HCT116 (cell line): ENCODE measurements at regions not wholly inside any gene's neighbourhood (a gene's known extent, or its start where the extent isn't known, plus 50 kb on each side); places are given as distances from the start of the nearest gene placed in this dataset.

Experiments used
- ATAC-seq: fragments of 200-7000 bp; cut with Tn5 transposase; 2 replicates; pipeline ENCODE4 v1.9.1; 2020; ENCODE audit warnings: mild to moderate bottlenecking, moderate library complexity
- BruUV-seq: library from RNA; stranded (reverse); fragments of 400-500 nt; replicated peaks from 2 replicates; lab custom pipeline; 2021; lab: Mats Ljungman, UMichigan
- CTCF ChIA-PET: fragments of 300-600 bp; sonication (Branson Sonifier 250); formaldehyde crosslinking; loops from one replicate; lab custom pipeline; 2021; ENCODE audit warnings: antibody characterized with exemption; lab: Charles Lee
- POLR2A ChIA-PET: fragments of 300-600, 350-600 bp; sonication (Branson Sonifier 250); formaldehyde crosslinking; loops from one replicate; lab custom pipeline; 2021; ENCODE audit warnings: antibody characterized with exemption; lab: Charles Lee
- RAD21 ChIA-PET, 2 experiments: fragments of 300-600 bp; sonication (Branson Sonifier 250); formaldehyde crosslinking; loops; one replicate each; lab custom pipeline; 2023; ENCODE audit warnings: low total read pairs in 2 of 2; ENCODE audit not compliant: uncharacterized antibody in 2 of 2, unreplicated experiment in 2 of 2, low non-redundant PET in 1 of 2; lab: Charles Lee
- DNase-seq: peaks from one replicate; pipeline ENCODE4 v3.0.0-alpha.2; 2010; ENCODE audit warnings: low read depth, low spot score
- H2AFZ ChIP-seq: fragments of 200-600 bp; shearing (Covaris generic), sonication (generic); 2 replicates; pipeline ENCODE4 v1.6.1; 2017; ENCODE audit warnings: low read depth, mixed run types, mixed read lengths, antibody characterized with exemption, low read length; ENCODE audit not compliant: poor library complexity, severe bottlenecking
- H3K27ac ChIP-seq: 2 replicates; pipeline ENCODE4 v1.5.1; 2012; ENCODE audit warnings: low read depth, low read length
- H3K27me3 ChIP-seq: fragments of 200-600 bp; sonication (generic); 2 replicates; pipeline ENCODE4 v1.6.1; 2016; ENCODE audit warnings: mixed run types, low read length, mixed read lengths; ENCODE audit not compliant: insufficient read depth
- H3K36me3 ChIP-seq, 2 experiments: fragments of 200-500 bp in 1 of 2; fragments of 200-600 bp in 1 of 2; sonication (Bioruptor generic) in 1 of 2; sonication (generic) in 1 of 2; 2 replicates each; pipeline versions ENCODE4 v1.5.1 to v1.6.1; 2014 to 2016; ENCODE audit warnings: low read length in 2 of 2, inconsistent platforms in 1 of 2, mixed read lengths in 1 of 2, mixed run types in 1 of 2; ENCODE audit not compliant: insufficient read depth in 2 of 2, control insufficient read depth in 1 of 2
- H3K4me1 ChIP-seq, 2 experiments: fragments of 200-600 bp in 1 of 2; sonication (generic) in 1 of 2; 2 replicates each; pipeline versions ENCODE4 v1.5.1 to v1.6.1; 2012 to 2017; ENCODE audit warnings: low read length in 2 of 2, inconsistent platforms in 1 of 2, mild to moderate bottlenecking in 1 of 2, mixed read lengths in 1 of 2, mixed run types in 1 of 2, moderate library complexity in 1 of 2; ENCODE audit not compliant: insufficient read depth in 2 of 2, control insufficient read depth in 1 of 2
- H3K4me2 ChIP-seq: fragments of 200-600 bp; sonication (generic); 2 replicates; pipeline ENCODE4 v1.6.1; 2017; ENCODE audit warnings: mixed run types, low read length, mixed read lengths
- H3K4me3 ChIP-seq, 2 experiments: fragments of 200-600 bp in 1 of 2; sonication (generic) in 1 of 2; replicated peaks in 1 of 2; 2 replicates each; pipeline ENCODE4 v1.5.1; 2011 to 2016; ENCODE audit warnings: low read length in 2 of 2, control low read depth in 1 of 2, low read depth in 1 of 2, mild to moderate bottlenecking in 1 of 2, mixed read lengths in 1 of 2, mixed run types in 1 of 2
- H3K79me2 ChIP-seq: fragments of 200-600 bp; sonication (generic); 2 replicates; pipeline ENCODE4 v1.6.1; 2017; ENCODE audit warnings: mild to moderate bottlenecking, mixed run types, low read length, moderate library complexity, mixed read lengths; ENCODE audit not compliant: insufficient read depth
- H3K9ac ChIP-seq: fragments of 200-600 bp; sonication (generic); 2 replicates; pipeline ENCODE4 v1.6.1; 2016; ENCODE audit warnings: low read length, mixed read lengths
- H3K9me2 ChIP-seq: fragments of 200-600 bp; sonication (generic), shearing (Covaris generic); 2 replicates; pipeline ENCODE4 v1.6.1; 2017; ENCODE audit warnings: mixed run types, mild to moderate bottlenecking, moderate library complexity; ENCODE audit not compliant: insufficient read depth
- H3K9me3 ChIP-seq, 2 experiments: fragments of 200-500 bp in 1 of 2; fragments of 200-600 bp in 1 of 2; sonication (Bioruptor generic) in 1 of 2; sonication (generic) in 1 of 2; 2 replicates each; pipeline ENCODE4 v1.6.1; 2014 to 2017; ENCODE audit warnings: low read length in 2 of 2, mixed read lengths in 2 of 2, inconsistent platforms in 1 of 2, low read depth in 1 of 2, mild to moderate bottlenecking in 1 of 2, mixed run types in 1 of 2, moderate library complexity in 1 of 2; ENCODE audit not compliant: control insufficient read depth in 1 of 2, insufficient read depth in 1 of 2
- H4K20me1 ChIP-seq: fragments of 200-600 bp; sonication (generic), shearing (Covaris generic); 2 replicates; pipeline ENCODE4 v1.6.1; 2017; ENCODE audit warnings: mixed run types, mild to moderate bottlenecking, moderate library complexity; ENCODE audit not compliant: insufficient read depth
- CEBPB ChIP-seq: IDR thresholded peaks from 2 replicates; pipeline ENCODE4 v1.6.1; 2012; ENCODE audit warnings: low read depth
- EGR1 ChIP-seq: IDR thresholded peaks from 2 replicates; pipeline ENCODE4 v1.6.1; 2012; ENCODE audit warnings: low read depth
- FOSL1 ChIP-seq: IDR thresholded peaks from 2 replicates; pipeline ENCODE4 v1.6.1; 2012; ENCODE audit warnings: low read depth
- POLR2A ChIP-seq: IDR thresholded peaks from 2 replicates; pipeline ENCODE4 v1.7.0; 2011; ENCODE audit warnings: borderline replicate concordance; ENCODE audit not compliant: insufficient read depth, insufficient read length; ENCODE audit errors: extremely low read depth
- POLR2AphosphoS5 ChIP-seq: IDR thresholded peaks from 2 replicates; pipeline ENCODE4 v1.6.1; 2011; ENCODE audit warnings: mild to moderate bottlenecking, low read depth, low read length, moderate library complexity
- RAD21 ChIP-seq: IDR thresholded peaks from 2 replicates; pipeline ENCODE4 v1.6.1; 2012; ENCODE audit warnings: low read depth, mild to moderate bottlenecking
- SP1 ChIP-seq: IDR thresholded peaks from 2 replicates; pipeline ENCODE4 v1.6.1; 2012; ENCODE audit warnings: low read depth
- SRF ChIP-seq: IDR thresholded peaks from 2 replicates; pipeline ENCODE4 v1.6.1; 2012; ENCODE audit warnings: low read depth
- TCF7L2 ChIP-seq: IDR thresholded peaks from 2 replicates; pipeline ENCODE4 v1.7.0; 2011; ENCODE audit warnings: borderline replicate concordance, inconsistent platforms; ENCODE audit not compliant: insufficient read depth, insufficient read length; ENCODE audit errors: extremely low read depth
- YY1 ChIP-seq: IDR thresholded peaks from 2 replicates; pipeline ENCODE4 v1.6.1; 2011; ENCODE audit warnings: low read length, low read depth, moderate library complexity, mild to moderate bottlenecking; ENCODE audit not compliant: insufficient replicate concordance; ENCODE audit errors: extremely low read depth
- ZBTB33 ChIP-seq: IDR thresholded peaks from 2 replicates; pipeline ENCODE4 v1.6.1; 2011; ENCODE audit warnings: mild to moderate bottlenecking, low read length, moderate library complexity; ENCODE audit not compliant: insufficient replicate concordance; ENCODE audit errors: extremely low read depth
- ZFX ChIP-seq: fragments of 450-650 bp; IDR thresholded peaks from 2 replicates; pipeline ENCODE4 v1.6.1; 2017
- ZNF274 ChIP-seq: fragments of 200-500 bp; sonication (Bioruptor generic); IDR thresholded peaks from 2 replicates; pipeline ENCODE4 v1.6.1; 2014; ENCODE audit warnings: mild to moderate bottlenecking, low read depth, low read length, inconsistent platforms
- intact Hi-C: fragments of 100-400 bp; cut with micrococcal nuclease; formaldehyde crosslinking; loops from 2 replicates; pipeline ENCODE4 v1.10.0; 2022

GRCh38 chr16:55118701-55119260, 188.1 kb downstream of the IRX5 start:
- Histone ChIP-seq H3K4me3 (no peak overlapping the region), H3K9ac (no peak overlapping the region), H4K20me1 (no peaks in the 10 kb centered on the region), H3K27ac (no peak overlapping the region), H3K79me2 (no peaks in the 10 kb centered on the region), H3K27me3 (0 out of 2 replicates have a peak, but pooled peaks cover 9% of the 10 kb centered on the region), H3K9me3 (no peaks in the 10 kb centered on the region), H3K9me2 (no peaks in the 10 kb centered on the region), H2AFZ (no peak overlapping the region), H3K4me2 (no peak overlapping the region), H3K4me1 (no peaks in the 10 kb centered on the region), H3K36me3 (no peaks in the 10 kb centered on the region)
- no TSS peak for BruUV-seq
- ChIA-PET POLR2A (no interaction called here), RAD21 (no interaction called here), CTCF (interaction anchor here (2.4 kb wide), 1 partner anchor 139 kb away, joined by 10 read pairs; no protein-coding TSS in a partner anchor)
- ATAC-seq, result no peak
- TF ChIP-seq CEBPB (no peak), ZNF274 (no peak), ZFX (no peak), SP1 (no peak), EGR1 (no peak), FOSL1 (no peak), ZBTB33 (no peak), SRF (no peak), TCF7L2 (no peak), POLR2A (no peak), RAD21 (no peak), YY1 (no peak), POLR2AphosphoS5 (no peak)
- intact Hi-C loops, result no loop called here
- DNase-seq, result no peak
